H9 (cell line): ENCODE measurements at regions not wholly inside any gene's neighbourhood (a gene's known extent, or its start where the extent isn't known, plus 50 kb on each side); places are given as distances from the start of the nearest gene placed in this dataset.

Source experiments
- DNase-seq: peaks from one replicate; pipeline ENCODE4 v3.0.0-alpha.2; 2017
- H2AFZ ChIP-seq: one replicate; pipeline ENCODE4 v1.6.1; 2013; ENCODE audit warnings: mild to moderate bottlenecking, low read length, control low read depth, moderate library complexity
- H2AK5ac ChIP-seq: 2 replicates; pipeline ENCODE4 v1.6.1; 2013; ENCODE audit warnings: low read length, control low read depth, mixed read lengths; ENCODE audit not compliant: insufficient read length
- H2BK120ac ChIP-seq: one replicate; pipeline ENCODE4 v1.6.1; 2013; ENCODE audit warnings: low read depth, mild to moderate bottlenecking, low read length, control low read depth, inconsistent platforms; ENCODE audit not compliant: poor library complexity, severe bottlenecking
- H2BK12ac ChIP-seq: 2 replicates; pipeline ENCODE4 v1.6.1; 2013; ENCODE audit warnings: low read length, control low read depth, mixed read lengths, low read depth; ENCODE audit not compliant: insufficient read length
- H2BK15ac ChIP-seq: 2 replicates; pipeline ENCODE4 v1.6.1; 2013; ENCODE audit warnings: low read depth, low read length, control low read depth
- H2BK20ac ChIP-seq: one replicate; pipeline ENCODE4 v1.6.1; 2013; ENCODE audit warnings: low read depth, mild to moderate bottlenecking, low read length, control low read depth, inconsistent platforms; ENCODE audit not compliant: poor library complexity, severe bottlenecking
- H2BK5ac ChIP-seq: 2 replicates; pipeline ENCODE4 v1.6.1; 2013; ENCODE audit warnings: low read length, control low read depth, mixed read lengths; ENCODE audit not compliant: insufficient read length
- H3K14ac ChIP-seq: 2 replicates; pipeline ENCODE4 v1.6.1; 2013; ENCODE audit warnings: low read length, control low read depth; ENCODE audit not compliant: insufficient read depth
- H3K18ac ChIP-seq: 2 replicates; pipeline ENCODE4 v1.6.1; 2013; ENCODE audit warnings: low read depth, mild to moderate bottlenecking, mixed read lengths, low read length, control low read depth; ENCODE audit not compliant: insufficient read length
- H3K23ac ChIP-seq: 2 replicates; pipeline ENCODE4 v1.6.1; 2013; ENCODE audit warnings: low read length, control low read depth, mixed read lengths, low read depth; ENCODE audit not compliant: insufficient read length
- H3K23me2 ChIP-seq: 2 replicates; pipeline ENCODE4 v1.6.1; 2013; ENCODE audit warnings: low read depth, mild to moderate bottlenecking, mixed read lengths, low read length, control low read depth; ENCODE audit not compliant: insufficient read length, poor library complexity, severe bottlenecking
- H3K27ac ChIP-seq: 2 replicates; pipeline ENCODE4 v1.5.1; 2013; ENCODE audit warnings: low read length, control low read depth, mixed read lengths, low read depth; ENCODE audit not compliant: insufficient read length
- H3K27me3 ChIP-seq: 2 replicates; pipeline ENCODE4 v1.6.1; 2013; ENCODE audit warnings: low read length, control low read depth, inconsistent platforms; ENCODE audit not compliant: insufficient read depth
- H3K4ac ChIP-seq: 2 replicates; pipeline ENCODE4 v1.6.1; 2013; ENCODE audit warnings: low read depth, mild to moderate bottlenecking, control low read depth, inconsistent platforms, low read length, moderate library complexity
- H3K4me1 ChIP-seq: 2 replicates; pipeline ENCODE4 v1.6.1; 2013; ENCODE audit warnings: low read length, control low read depth, inconsistent platforms; ENCODE audit not compliant: insufficient read depth
- H3K4me2 ChIP-seq: 2 replicates; pipeline ENCODE4 v1.6.1; 2013; ENCODE audit warnings: low read length, control low read depth, mixed read lengths; ENCODE audit not compliant: insufficient read length, insufficient read depth
- H3K56ac ChIP-seq: 2 replicates; pipeline ENCODE4 v1.6.1; 2013; ENCODE audit warnings: low read depth, mild to moderate bottlenecking, mixed read lengths, low read length, control low read depth; ENCODE audit not compliant: insufficient read length
- H3K79me1 ChIP-seq: 2 replicates; pipeline ENCODE4 v1.6.1; 2013; ENCODE audit warnings: low read depth, mild to moderate bottlenecking, moderate library complexity, low read length, control low read depth, inconsistent platforms; ENCODE audit not compliant: insufficient read depth, poor library complexity, severe bottlenecking
- H3K79me2 ChIP-seq: 2 replicates; pipeline ENCODE4 v1.6.1; 2013; ENCODE audit warnings: low read length, control low read depth, inconsistent platforms; ENCODE audit not compliant: insufficient read depth
- H3K9ac ChIP-seq: 2 replicates; pipeline ENCODE4 v1.6.1; 2013; ENCODE audit warnings: low read length, control low read depth, mixed read lengths; ENCODE audit not compliant: insufficient read length; ENCODE audit errors: extremely low read depth
- H3K9me3 ChIP-seq: one replicate; pipeline ENCODE4 v1.6.1; 2013; ENCODE audit warnings: low read depth, low read length, inconsistent platforms; ENCODE audit not compliant: control insufficient read depth
- H3T11ph ChIP-seq: one replicate; pipeline ENCODE4 v1.6.1; 2013; ENCODE audit warnings: mild to moderate bottlenecking, low read length, control low read depth, inconsistent platforms
- H4K20me1 ChIP-seq: one replicate; pipeline ENCODE4 v1.6.1; 2013; ENCODE audit not compliant: control insufficient read depth, insufficient read length, insufficient read depth
- H4K5ac ChIP-seq: 2 replicates; pipeline ENCODE4 v1.6.1; 2013; ENCODE audit warnings: low read depth, mild to moderate bottlenecking, mixed read lengths, low read length, control low read depth; ENCODE audit not compliant: insufficient read length
- H4K8ac ChIP-seq: replicated peaks from 2 replicates; pipeline ENCODE4 v1.6.1; 2013; ENCODE audit warnings: low read length, control low read depth, mixed read lengths, low read depth; ENCODE audit not compliant: insufficient read length
- H4K91ac ChIP-seq: 2 replicates; pipeline ENCODE4 v1.6.1; 2013; ENCODE audit warnings: low read depth, mild to moderate bottlenecking, moderate library complexity, mixed read lengths, low read length, control low read depth; ENCODE audit not compliant: insufficient read length
- H3K27ac Mint-ChIP-seq, 3 experiments: 2 replicates in 2 of 3; 3 replicates in 1 of 3; pipeline ENCODE4 v1.8.0; 2020 to 2021; ENCODE audit warnings: mixed read lengths in 3 of 3, mild to moderate bottlenecking in 1 of 3, moderate library complexity in 1 of 3
- H3K27me3 Mint-ChIP-seq: 2 replicates; pipeline ENCODE4 v1.8.0; 2021; ENCODE audit warnings: low read depth, mild to moderate bottlenecking, moderate library complexity, mixed read lengths
- H3K36me3 Mint-ChIP-seq, 3 experiments: 2 replicates in 2 of 3; 3 replicates in 1 of 3; pipeline ENCODE4 v1.8.0; 2020 to 2021; ENCODE audit warnings: low read depth in 3 of 3, mixed read lengths in 3 of 3; ENCODE audit not compliant: insufficient read depth in 1 of 3
- H3K4me1 Mint-ChIP-seq, 2 experiments: 2 replicates each; pipeline ENCODE4 v1.8.0; 2020; ENCODE audit warnings: mixed read lengths in 2 of 2
- H3K4me3 Mint-ChIP-seq, 2 experiments: 2 replicates in 1 of 2; 3 replicates in 1 of 2; pipeline ENCODE4 v1.8.0; 2020 to 2021; ENCODE audit warnings: mild to moderate bottlenecking in 2 of 2, mixed read lengths in 2 of 2, moderate library complexity in 1 of 2
- H3K9me3 Mint-ChIP-seq, 2 experiments: 2 replicates in 1 of 2; 3 replicates in 1 of 2; pipeline ENCODE4 v1.8.0; 2020; ENCODE audit warnings: mild to moderate bottlenecking in 2 of 2, mixed read lengths in 2 of 2, moderate library complexity in 1 of 2
- CTCF ChIP-seq: fragments of 200-600 bp; sonication (generic); conservative IDR thresholded peaks from 3 replicates; pipeline ENCODE4 v1.8.0; 2021; ENCODE audit warnings: antibody characterized with exemption, mild to moderate bottlenecking
- WGBS: extraction: QIAGEN DNeasy Blood & Tissue Kit; methylation state at CpG from one replicate; pipeline ENCODE4 v1.1.7; 2013; ENCODE audit warnings: missing lambda C conversion rate, low lambda C conversion rate, mixed read lengths; ENCODE audit not compliant: insufficient read length; ENCODE audit errors: extremely low coverage; 5-methylcytosine and 5-hydroxymethylcytosine counted together

GRCh38 chr6:155690820-155691219 lies 235.2 kb upstream of the NOX3 start:
- Mint-ChIP-seq H3K36me3 (no peaks in the 10 kb centered on the region), H3K27me3 (no peaks in the 10 kb centered on the region), H3K4me3 (no peak overlapping the region), H3K27ac (no peak overlapping the region), H3K4me1 (no peaks in the 10 kb centered on the region), H3K9me3 (no peaks in the 10 kb centered on the region)
- no peak overlapping the region for H4K8ac ChIP-seq
- no peaks in the 10 kb centered on the region for H3K4me1 ChIP-seq
- no peaks in the 10 kb centered on the region for H3K79me2 ChIP-seq
- H3T11ph ChIP-seq: no peak overlapping the region
- DNase-seq: no peak
- no peak overlapping the region for H2AFZ ChIP-seq
- no peak overlapping the region for H3K14ac ChIP-seq
- no peaks in the 10 kb centered on the region for H3K9me3 ChIP-seq
- no peaks in the 10 kb centered on the region for H3K27me3 ChIP-seq
- H2AK5ac ChIP-seq: no peak overlapping the region
- H3K4ac ChIP-seq: no peak overlapping the region
- H3K9ac ChIP-seq: no peak overlapping the region
- no peaks in the 10 kb centered on the region for H3K79me1 ChIP-seq
- no peak overlapping the region for H2BK5ac ChIP-seq
- no peaks in the 10 kb centered on the region for H4K20me1 ChIP-seq
- H4K91ac ChIP-seq: no peak overlapping the region
- no peak overlapping the region for H2BK120ac ChIP-seq
- H2BK20ac ChIP-seq: no peak overlapping the region
- no peak overlapping the region for H3K56ac ChIP-seq
- H3K4me2 ChIP-seq: no peak overlapping the region
- no peaks in the 10 kb centered on the region for H3K23me2 ChIP-seq
- TF ChIP-seq CTCF: no peak
- WGBS: no CpG with 5 or more reads among the region's 3 CpGs
- no peak overlapping the region for H3K18ac ChIP-seq
- H4K5ac ChIP-seq: no peak overlapping the region
- no peak overlapping the region for H3K23ac ChIP-seq
- H2BK15ac ChIP-seq: no peak overlapping the region
- no peak overlapping the region for H2BK12ac ChIP-seq
- no peak overlapping the region for H3K27ac ChIP-seq
